Lower leg skin (tissue), 4 donors: ENCODE measurements at regions not wholly inside any gene's neighbourhood (a gene's known extent, or its start where the extent isn't known, plus 50 kb on each side); places are given as distances from the start of the nearest gene placed in this dataset.
"Not testable (repeated sequence)": the region's sequence is repeated elsewhere in the genome, so short reads cannot be mapped to it uniquely, and the experiment has no call there.

ENCODE experiments used
- DNase-seq, 2 donors: peaks; one replicate each; pipeline ENCODE4 v3.0.0-alpha.2; 2019; ENCODE audit warnings: low spot score in 2 of 2
- H3K4me3 ChIP-seq: fragments of 200-600 bp; sonication (generic); 2 replicates; pipeline ENCODE4 v1.5.1; 2017; ENCODE audit warnings: mild to moderate bottlenecking, low read depth; ENCODE audit not compliant: poor library complexity, severe bottlenecking
- CTCF ChIP-seq, 3 donors: fragments of 450-650 bp; IDR thresholded peaks; one replicate each; pipeline ENCODE4 v1.5.1; 2016; ENCODE audit warnings: antibody characterized with exemption in 3 of 3, mild to moderate bottlenecking in 3 of 3, moderate library complexity in 2 of 3
- POLR2A ChIP-seq, 2 donors: fragments of 450-650 bp; IDR thresholded peaks; one replicate each; pipeline ENCODE4 v1.6.1; 2016 to 2017; ENCODE audit warnings: antibody characterized with exemption in 2 of 2, mild to moderate bottlenecking in 1 of 2, moderate library complexity in 1 of 2
- WGBS, 2 donors: methylation state at CpG; one replicate each; pipeline ENCODE4 v1.1.5; 2018; 5-methylcytosine and 5-hydroxymethylcytosine counted together
- intact Hi-C: fragments of 100-400 bp; cut with DNase I; formaldehyde crosslinking; loops from one replicate; pipeline ENCODE4 v1.15.0; 2023; ENCODE audit warnings: low total_unique reads

DNA sequence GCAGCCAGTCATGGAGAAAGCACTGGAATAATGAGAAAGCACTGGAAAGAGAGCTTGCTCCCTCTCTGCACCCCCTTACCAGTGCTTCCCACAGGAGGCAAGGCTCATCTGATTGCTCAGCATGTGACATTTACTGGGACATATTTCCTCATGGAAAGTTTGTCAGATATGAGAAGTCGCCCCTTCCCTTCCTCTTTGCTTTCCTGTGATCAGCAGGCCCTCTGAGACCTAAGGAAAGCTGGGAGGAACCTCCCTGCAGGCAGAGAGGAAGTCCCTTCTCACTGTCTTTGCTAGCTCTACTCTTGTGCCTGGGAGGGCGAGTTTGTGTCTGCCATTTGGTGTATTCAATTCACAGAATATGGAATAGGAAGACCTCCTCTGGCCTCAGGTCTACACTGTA is 283.8 kb downstream of the ALDH8A1 start:
- intact Hi-C loops: no loop called here
- 91 to 98% methylated on average over 2 of the region's 2 CpGs for WGBS, 2 donors
- no peak overlapping the region for H3K4me3 ChIP-seq
- TF ChIP-seq CTCF (IDR thresholded peaks at IDR 0.05) (no peak), POLR2A (IDR thresholded peaks at IDR 0.05) (no peak)
- DNase-seq: no peak

- no peak for TF ChIP-seq CTCF (IDR thresholded peaks at IDR 0.05)
- no peak for TF ChIP-seq POLR2A (IDR thresholded peaks at IDR 0.05)
- DNase-seq: no peak
- intact Hi-C loops: no loop called here
- H3K4me3 ChIP-seq: no peak overlapping the region
- WGBS, 2 donors: 92 to 94% methylated on average over 10 of the region's 10 CpGs
These were observed 284.7 kb downstream of the ALDH8A1 start for GRCh38 chr6:134665029-134665723.

DNA sequence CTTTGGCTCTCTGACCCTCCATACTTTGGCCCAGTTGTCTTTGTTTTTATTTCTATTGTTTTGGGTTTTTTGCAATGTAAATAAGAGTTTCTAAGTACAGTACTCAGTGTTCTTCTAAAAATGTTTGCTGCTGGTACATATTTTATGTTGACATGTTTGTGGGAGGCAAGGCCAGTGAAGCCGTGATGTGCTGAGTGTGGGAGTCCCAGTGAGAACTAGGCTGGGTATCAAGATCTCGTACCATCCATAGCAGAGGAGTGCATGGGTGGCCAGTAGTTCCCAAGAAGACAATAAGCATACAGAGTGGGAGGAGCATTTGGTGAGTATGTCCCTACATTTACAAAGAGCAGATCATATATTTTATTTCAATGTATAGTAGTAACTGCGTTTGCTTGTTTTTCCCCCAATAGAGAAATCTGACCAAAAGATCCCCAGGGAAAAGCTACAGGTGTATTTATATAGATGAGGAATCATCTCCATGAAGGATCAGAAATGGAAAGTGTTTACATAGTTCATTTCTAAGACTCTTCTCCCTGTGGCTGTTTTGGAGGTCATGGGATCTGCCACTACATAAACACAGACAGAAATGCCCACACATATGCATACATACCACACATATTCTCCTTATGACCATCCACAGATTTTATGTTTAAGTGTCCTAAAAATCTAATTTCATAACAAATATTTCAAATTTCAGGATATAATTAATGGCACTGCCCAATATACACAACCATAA is 285.9 kb downstream of the ALDH8A1 start:
- DNase-seq: no peak
- TF ChIP-seq CTCF (IDR thresholded peaks at IDR 0.05) (no peak), POLR2A (IDR thresholded peaks at IDR 0.05) (no peak)
- intact Hi-C loops: no loop called here
- no peak overlapping the region for H3K4me3 ChIP-seq
- 86 to 90% methylated on average over 3 of the region's 3 CpGs for WGBS, 2 donors

GRCh38 chr6:134663356-134663755 is 286.5 kb downstream of the ALDH8A1 start:
- WGBS, 2 donors: 79 to 85% methylated on average over 4 of the region's 4 CpGs
- H3K4me3 ChIP-seq: no peak overlapping the region
- no peak for DNase-seq
- TF ChIP-seq POLR2A (IDR thresholded peaks at IDR 0.05) (no peak), CTCF (IDR thresholded peaks at IDR 0.05) (no peak)
- intact Hi-C loops: no loop called here

- H3K4me3 ChIP-seq: no peak overlapping the region
- DNase-seq: no peak
- no peak for TF ChIP-seq CTCF (IDR thresholded peaks at IDR 0.05)
- TF ChIP-seq POLR2A (IDR thresholded peaks at IDR 0.05): no peak
- intact Hi-C loops: no loop called here
These were observed 287.7 kb downstream of the ALDH8A1 start for GRCh38 chr6:134662077-134662700.

GRCh38 chr6:134659885-134660284 is 290.0 kb downstream of the ALDH8A1 start:
- H3K4me3 ChIP-seq, intact Hi-C loops, DNase-seq: not testable (repeated sequence)

More at GRCh38 chr6:134659885-134660284, 290.0 kb downstream of the ALDH8A1 start:
- 77 to 84% methylated on average over 1 of the region's 1 CpG for WGBS, 2 donors
